ENCODE measurements at regions not wholly inside any gene's neighbourhood (a gene's known extent, or its start where the extent isn't known, plus 50 kb on each side); places are given as distances from the start of the nearest gene placed in this dataset.

- no peak for TF ChIP-seq CTCF (conservative IDR thresholded peaks at IDR 0.05 in 1 of 2, IDR thresholded peaks at IDR 0.05 in 1 of 2; ENCODE audit: low read depth in 1 of 2, low read length in 2 of 2)
- no peak for TF ChIP-seq EZH2 (IDR thresholded peaks at IDR 0.05; ENCODE audit: low read length, missing control alignments)
These were observed 674.8 kb downstream of the RAPGEF2 start for GRCh38 chr4:159777689-159778088.

Data from fibroblast of lung (primary cell).